ENCODE measurements at regions not wholly inside any gene's neighbourhood (a gene's known extent, or its start where the extent isn't known, plus 50 kb on each side); places are given as distances from the start of the nearest gene placed in this dataset.

DNA sequence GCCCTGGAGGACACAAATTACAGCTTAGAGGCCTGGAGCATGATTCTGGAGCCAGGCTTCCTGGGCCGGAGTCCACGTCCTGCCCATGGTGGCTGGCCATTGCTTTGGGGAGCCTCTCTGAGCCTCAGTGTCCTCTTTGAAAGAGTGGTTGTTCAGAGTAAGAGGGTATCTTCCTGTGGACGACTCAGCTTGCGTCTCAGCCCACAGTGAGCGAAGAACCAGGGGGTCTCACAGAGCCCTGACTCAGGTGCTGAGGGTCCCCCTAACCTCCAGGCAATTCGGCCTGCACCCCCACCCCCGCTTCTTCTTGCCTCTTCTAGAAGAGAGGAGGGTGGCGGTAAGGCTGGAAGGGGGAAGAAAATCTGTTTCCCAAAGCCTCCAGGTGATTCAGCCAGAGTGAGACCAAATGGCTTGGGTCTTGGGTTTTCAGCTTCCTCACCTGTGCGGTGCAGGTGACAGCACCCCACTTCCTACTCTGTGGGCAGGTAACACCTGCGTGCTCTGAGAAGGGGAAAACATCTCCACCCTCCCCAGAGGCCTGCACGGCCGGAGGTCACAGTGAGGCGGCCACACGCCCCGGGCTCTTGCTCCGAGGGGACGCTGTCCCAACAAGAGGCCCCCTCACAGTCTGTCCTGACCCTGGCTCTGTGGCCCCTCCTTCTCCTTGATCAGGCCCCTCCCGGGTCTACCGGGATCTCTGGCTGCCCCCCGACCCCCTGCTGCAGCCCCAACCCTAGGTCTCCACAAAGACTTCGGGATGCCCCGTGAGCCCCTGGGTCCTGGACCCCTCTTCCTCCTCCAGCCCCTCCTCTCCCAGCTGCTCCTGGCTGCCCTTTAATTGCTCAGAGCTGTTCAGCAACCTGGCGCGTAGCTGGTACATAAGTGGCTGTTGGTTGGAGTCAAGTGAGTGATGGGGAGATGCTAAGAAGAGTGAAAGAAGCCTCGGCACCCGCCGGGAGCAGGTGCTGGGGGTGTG lies 119.2 kb downstream of the METRNL start:
- ChIA-PET POLR2A (no interaction called here), RAD21 (ENCODE audit: low non-redundant PET in 1 of 2, low total read pairs in 2 of 2, uncharacterized antibody in 2 of 2, unreplicated experiment in 2 of 2) (no interaction called here), CTCF (no interaction called here)
- no peaks in the 10 kb centered on the region for H4K20me1 ChIP-seq (ENCODE audit: insufficient read depth)
- TF ChIP-seq RAD21 (IDR thresholded peaks at IDR 0.05; ENCODE audit: low read depth) (no peak), EGR1 (IDR thresholded peaks at IDR 0.05; ENCODE audit: low read depth) (no peak), POLR2AphosphoS5 (IDR thresholded peaks at IDR 0.05; ENCODE audit: low read depth, low read length) (no peak), SRF (IDR thresholded peaks at IDR 0.05; ENCODE audit: low read depth) (no peak), CEBPB (IDR thresholded peaks at IDR 0.05; ENCODE audit: low read depth) (no peak), SIN3A (IDR thresholded peaks at IDR 0.05; ENCODE audit: low read depth) (no peak), SP1 (IDR thresholded peaks at IDR 0.05; ENCODE audit: low read depth) (no peak)
- TF ChIP-seq, protein P1, sequence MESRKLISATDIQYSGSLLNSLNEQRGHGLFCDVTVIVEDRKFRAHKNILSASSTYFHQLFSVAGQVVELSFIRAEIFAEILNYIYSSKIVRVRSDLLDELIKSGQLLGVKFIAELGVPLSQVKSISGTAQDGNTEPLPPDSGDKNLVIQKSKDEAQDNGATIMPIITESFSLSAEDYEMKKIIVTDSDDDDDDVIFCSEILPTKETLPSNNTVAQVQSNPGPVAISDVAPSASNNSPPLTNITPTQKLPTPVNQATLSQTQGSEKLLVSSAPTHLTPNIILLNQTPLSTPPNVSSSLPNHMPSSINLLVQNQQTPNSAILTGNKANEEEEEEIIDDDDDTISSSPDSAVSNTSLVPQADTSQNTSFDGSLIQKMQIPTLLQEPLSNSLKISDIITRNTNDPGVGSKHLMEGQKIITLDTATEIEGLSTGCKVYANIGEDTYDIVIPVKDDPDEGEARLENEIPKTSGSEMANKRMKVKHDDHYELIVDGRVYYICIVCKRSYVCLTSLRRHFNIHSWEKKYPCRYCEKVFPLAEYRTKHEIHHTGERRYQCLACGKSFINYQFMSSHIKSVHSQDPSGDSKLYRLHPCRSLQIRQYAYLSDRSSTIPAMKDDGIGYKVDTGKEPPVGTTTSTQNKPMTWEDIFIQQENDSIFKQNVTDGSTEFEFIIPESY (IDR thresholded peaks at IDR 0.05; ENCODE audit: extremely low read depth, insufficient replicate concordance, low read length) = no peak
- H3K9me2 ChIP-seq (ENCODE audit: insufficient read depth) = no peaks in the 10 kb centered on the region
- H3K4me3 ChIP-seq (replicated peaks in 1 of 2; ENCODE audit: low read depth in 1 of 2, low read length in 2 of 2) = no peak overlapping the region
- H2AFZ ChIP-seq (ENCODE audit: low read depth, low read length, poor library complexity, severe bottlenecking) = no peak overlapping the region
- intact Hi-C loops (cut with micrococcal nuclease) = no loop called here
- no peak overlapping the region for H3K9ac ChIP-seq (ENCODE audit: low read length)
- BruUV-seq (replicated peaks) = no TSS peak
- no peak for ATAC-seq
- no peaks in the 10 kb centered on the region for H3K27me3 ChIP-seq (ENCODE audit: insufficient read depth, low read length)
- DNase-seq (ENCODE audit: low read depth, low spot score) = no peak
- H3K9me3 ChIP-seq (ENCODE audit: control insufficient read depth in 1 of 2, insufficient read depth in 1 of 2, low read depth in 1 of 2, low read length in 2 of 2) = peaks cover 6 to 11% of the 10 kb centered on the region in 2 experiments; a peak in 2 of 4 replicates
- H3K4me1 ChIP-seq (ENCODE audit: control insufficient read depth in 1 of 2, insufficient read depth in 2 of 2, low read length in 2 of 2) = peaks cover 0 to 2% of the 10 kb centered on the region in 2 experiments; a peak in 1 of 4 replicates
- no peak overlapping the region for H3K27ac ChIP-seq (ENCODE audit: low read depth, low read length)
- no peaks in the 10 kb centered on the region for H3K36me3 ChIP-seq (ENCODE audit: control insufficient read depth in 1 of 2, insufficient read depth in 2 of 2, low read length in 2 of 2)
- no peaks in the 10 kb centered on the region for H3K79me2 ChIP-seq (ENCODE audit: insufficient read depth, low read length)
- H3K4me2 ChIP-seq (ENCODE audit: low read length) = no peak overlapping the region
